ENCODE measurements at regions not wholly inside any gene's neighbourhood (a gene's known extent, or its start where the extent isn't known, plus 50 kb on each side); places are given as distances from the start of the nearest gene placed in this dataset.

DNA sequence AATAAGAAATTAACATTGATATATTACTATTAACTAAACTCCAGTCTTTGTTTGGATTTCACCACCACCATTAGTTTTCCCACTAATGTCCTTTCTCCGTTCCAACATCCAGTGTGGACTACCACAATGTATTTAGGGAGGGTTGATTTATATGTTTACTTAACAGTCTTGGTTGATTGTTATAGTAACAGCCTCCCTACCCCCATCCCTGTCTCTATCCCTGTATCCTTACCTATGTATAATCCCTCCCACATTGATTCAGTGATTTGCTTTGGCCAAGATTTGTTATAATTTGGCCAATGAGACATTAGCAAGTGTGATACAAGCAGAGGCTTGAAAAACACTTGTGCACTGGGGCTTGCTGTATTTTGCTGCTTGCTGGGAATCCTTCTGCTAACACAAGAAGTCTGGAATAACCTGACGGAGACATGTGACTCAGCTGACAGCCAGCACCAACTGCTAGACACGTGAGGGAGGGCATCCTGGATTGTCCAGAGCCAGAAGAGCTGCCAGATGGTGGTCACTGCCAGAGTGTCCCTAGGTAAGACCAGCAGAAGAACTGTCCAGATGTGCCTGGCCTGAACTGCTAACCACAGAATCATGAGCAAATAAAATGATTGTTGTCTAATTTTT, 51.2 kb upstream of the TCF7 start:
- Histone ChIP-seq H3K79me2 (ENCODE audit: control insufficient read depth in 1 of 2, insufficient read depth in 2 of 2, low read length in 2 of 2) (no peaks in the 10 kb centered on the region), H2BK120ac (replicated peaks; ENCODE audit: low read depth, low read length) (no peak overlapping the region), H4K8ac (ENCODE audit: extremely low read depth, insufficient read depth, low read length) (no peak overlapping the region), H3K23ac (ENCODE audit: insufficient read length) (no peak overlapping the region), H3K27me3 (replicated peaks in 1 of 4; ENCODE audit: control insufficient read depth in 3 of 4, extremely low read depth in 1 of 4, insufficient read depth in 3 of 4, low read length in 3 of 4) (no peaks in the 10 kb centered on the region), H3K27ac (ENCODE audit: low read depth, low read length) (no peak overlapping the region), H4K91ac (replicated peaks; ENCODE audit: insufficient read length, low read length) (no peak overlapping the region), H3K18ac (ENCODE audit: extremely low read depth, low read length) (no peak overlapping the region), H2AK5ac (ENCODE audit: low read depth, low read length) (no peak overlapping the region), H3K56ac (replicated peaks; ENCODE audit: insufficient read length, low read depth, low read length) (no peak overlapping the region), H4K20me1 (replicated peaks in 1 of 2; ENCODE audit: control insufficient read depth in 1 of 2, insufficient read depth in 2 of 2, low read length in 2 of 2) (no peaks in the 10 kb centered on the region), H3K4me2 (ENCODE audit: insufficient read depth in 1 of 2, low read depth in 2 of 2, low read length in 2 of 2) (no peak overlapping the region), H3K23me2 (ENCODE audit: low read depth, low read length) (no peaks in the 10 kb centered on the region), H2BK20ac (ENCODE audit: low read length) (no peak overlapping the region), H2BK12ac (ENCODE audit: low read depth, low read length) (no peak overlapping the region), H3K79me1 (ENCODE audit: low read depth, low read length) (peaks cover 2% of the 10 kb centered on the region; the same call in 1 of the 2 replicates), H3K36me3 (ENCODE audit: control insufficient read depth in 2 of 4, insufficient read depth in 4 of 4, low read length in 3 of 4) (no peaks in the 10 kb centered on the region), H2AFZ (ENCODE audit: low read length) (no peak overlapping the region), H3K4me3 (ENCODE audit: extremely low read depth in 1 of 4, insufficient read depth in 2 of 4, low read depth in 3 of 4, low read length in 4 of 4) (no peak overlapping the region), H3K4ac (replicated peaks; ENCODE audit: insufficient read length, low read depth, low read length) (no peak overlapping the region), H3K4me1 (replicated peaks in 1 of 4; ENCODE audit: control insufficient read depth in 3 of 4, insufficient read depth in 4 of 4, low read length in 3 of 4) (no peaks in the 10 kb centered on the region; a peak in 1 of 7 replicates), H2BK15ac (ENCODE audit: low read length) (no peak overlapping the region), H3K9ac (replicated peaks in 1 of 4; ENCODE audit: extremely low read depth in 1 of 4, low read depth in 3 of 4, low read length in 3 of 4) (no peak overlapping the region), H3K9me3 (ENCODE audit: insufficient read depth in 2 of 2, low read depth in 1 of 2, low read length in 1 of 2) (no peaks in the 10 kb centered on the region), H4K5ac (ENCODE audit: insufficient read length, low read depth, low read length) (no peak overlapping the region), H3K14ac (ENCODE audit: insufficient read length) (no peak overlapping the region), H2BK5ac (ENCODE audit: low read depth, low read length) (no peak overlapping the region)
- ChIA-PET CTCF (ENCODE audit: partially characterized antibody) (interaction anchor here (0.6 to 3.7 kb wide), 3 partner anchors 10 to 123 kb away, joined by 3 to 17 read pairs (median 10); no protein-coding TSS in a partner anchor), POLR2A (ENCODE audit: partially characterized antibody) (no interaction called here)
- TF ChIP-seq RFX5 (IDR thresholded peaks at IDR 0.05; ENCODE audit: borderline replicate concordance, low read depth, low read length), result no peak
- TF ChIP-seq, protein P1, sequence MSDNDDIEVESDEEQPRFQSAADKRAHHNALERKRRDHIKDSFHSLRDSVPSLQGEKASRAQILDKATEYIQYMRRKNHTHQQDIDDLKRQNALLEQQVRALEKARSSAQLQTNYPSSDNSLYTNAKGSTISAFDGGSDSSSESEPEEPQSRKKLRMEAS (IDR thresholded peaks at IDR 0.05), result no peak
- TF ChIP-seq, protein P2, sequence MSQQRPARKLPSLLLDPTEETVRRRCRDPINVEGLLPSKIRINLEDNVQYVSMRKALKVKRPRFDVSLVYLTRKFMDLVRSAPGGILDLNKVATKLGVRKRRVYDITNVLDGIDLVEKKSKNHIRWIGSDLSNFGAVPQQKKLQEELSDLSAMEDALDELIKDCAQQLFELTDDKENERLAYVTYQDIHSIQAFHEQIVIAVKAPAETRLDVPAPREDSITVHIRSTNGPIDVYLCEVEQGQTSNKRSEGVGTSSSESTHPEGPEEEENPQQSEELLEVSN (IDR thresholded peaks at IDR 0.05), result no peak
- TF ChIP-seq TAF7 (optimal IDR thresholded peaks at IDR 0.05; ENCODE audit: borderline replicate concordance, low read depth, low read length), result no peak
- no peak for TF ChIP-seq HDAC2 (IDR thresholded peaks at IDR 0.05; ENCODE audit: borderline replicate concordance in 1 of 2, low read depth in 2 of 2, low read length in 2 of 2)
- no peak for TF ChIP-seq RBBP5 (IDR thresholded peaks at IDR 0.05; ENCODE audit: borderline replicate concordance, low read depth, low read length)
- no peak for TF ChIP-seq RXRA (IDR thresholded peaks at IDR 0.05; ENCODE audit: insufficient read depth, low read depth, low read length)
- TF ChIP-seq ASH2L (IDR thresholded peaks at IDR 0.05; ENCODE audit: low read length), result no peak
- TF ChIP-seq TEAD4 (IDR thresholded peaks at IDR 0.05; ENCODE audit: low read depth, low read length), result no peak
- 80% methylated on average over 3 of the region's 3 CpGs; no CpG with 5 or more reads in 1 of the 2 experiments for WGBS, 2 experiments (ENCODE audit: extremely low coverage in 1 of 2, insufficient coverage in 1 of 2, insufficient read length in 1 of 2, insufficient replicate concordance in 2 of 2, low coverage in 1 of 2, low lambda C conversion rate in 2 of 2, missing lambda C conversion rate in 1 of 2)
- DNase-seq (ENCODE audit: low read depth in 1 of 2, low spot score in 2 of 2), result no peak
- FAIRE-seq, result no peak

Measured in H1 (cell line).